ENCODE measurements at regions not wholly inside any gene's neighbourhood (a gene's known extent, or its start where the extent isn't known, plus 50 kb on each side); places are given as distances from the start of the nearest gene placed in this dataset.

- no peaks in the 10 kb centered on the region for H3K9me3 ChIP-seq
- H3K36me3 ChIP-seq, result no peaks in the 10 kb centered on the region
- DNase-seq (no peak), ATAC-seq (no peak)
- peaks cover 69% of the 10 kb centered on the region for H3K4me1 ChIP-seq
- intact Hi-C loops (cut with DNase I), result no loop called here
- H3K27me3 ChIP-seq, result no peaks in the 10 kb centered on the region
- H3K4me3 ChIP-seq, result no peak overlapping the region
- no peak overlapping the region for H3K27ac ChIP-seq
- no peak for TF ChIP-seq CTCF (IDR thresholded peaks at IDR 0.05)
Measured at GRCh38 chr2:39514825-39515224, 77.7 kb upstream of the MAP4K3 start.

- no peaks in the 10 kb centered on the region for H3K9me3 ChIP-seq
- no peaks in the 10 kb centered on the region for H3K36me3 ChIP-seq
- ATAC-seq (no peak), DNase-seq (no peak)
- no peak overlapping the region for H3K4me3 ChIP-seq
- peak overlapping the region; percentile 75 for H3K27ac ChIP-seq
- no peak for TF ChIP-seq CTCF (IDR thresholded peaks at IDR 0.05)
- H3K4me1 ChIP-seq, result peaks cover 69% of the 10 kb centered on the region
- H3K27me3 ChIP-seq, result no peaks in the 10 kb centered on the region
- intact Hi-C loops (cut with DNase I), result no loop called here
Measured at GRCh38 chr2:39515273-39515896, 78.3 kb upstream of the MAP4K3 start.

GRCh38 chr2:39515897-39516346 is 78.8 kb upstream of the MAP4K3 start:
- peaks cover 69% of the 10 kb centered on the region for H3K4me1 ChIP-seq
- H3K27me3 ChIP-seq, result no peaks in the 10 kb centered on the region
- intact Hi-C loops (cut with DNase I), result no loop called here
- no peak for ATAC-seq
- TF ChIP-seq CTCF (IDR thresholded peaks at IDR 0.05), result no peak
- H3K4me3 ChIP-seq, result no peak overlapping the region
- peak overlapping the region; percentile 75 for H3K27ac ChIP-seq
- DNase-seq, result no peak
- H3K36me3 ChIP-seq, result no peaks in the 10 kb centered on the region
- no peaks in the 10 kb centered on the region for H3K9me3 ChIP-seq

- Histone ChIP-seq H3K36me3 (no peaks in the 10 kb centered on the region), H3K4me1 (peaks cover 63% of the 10 kb centered on the region), H3K9me3 (no peaks in the 10 kb centered on the region), H3K4me3 (no peak overlapping the region), H3K27me3 (no peaks in the 10 kb centered on the region), H3K27ac (peak overlapping the region; percentile 75)
- peak; percentile 7 for ATAC-seq
- DNase-seq, result no peak
- TF ChIP-seq CTCF (IDR thresholded peaks at IDR 0.05), result no peak
- intact Hi-C loops (cut with DNase I), result no loop called here
Measured at GRCh38 chr2:39516347-39517101, 79.4 kb upstream of the MAP4K3 start.

- DNase-seq (no peak), ATAC-seq (no peak)
- TF ChIP-seq CTCF (IDR thresholded peaks at IDR 0.05), result no peak
Measured at GRCh38 chr2:39517102-39517436, 80.0 kb upstream of the MAP4K3 start.

More at GRCh38 chr2:39517102-39517436, 80.0 kb upstream of the MAP4K3 start:
- Histone ChIP-seq H3K27me3 (no peaks in the 10 kb centered on the region), H3K4me1 (peaks cover 58% of the 10 kb centered on the region), H3K4me3 (no peak overlapping the region), H3K27ac (peak overlapping the region; percentile 75), H3K36me3 (no peaks in the 10 kb centered on the region), H3K9me3 (no peaks in the 10 kb centered on the region)
- intact Hi-C loops (cut with DNase I), result no loop called here

Measured in upper lobe of right lung (tissue), 1 donor.